ENCODE measurements at regions not wholly inside any gene's neighbourhood (a gene's known extent, or its start where the extent isn't known, plus 50 kb on each side); places are given as distances from the start of the nearest gene placed in this dataset.

DNA sequence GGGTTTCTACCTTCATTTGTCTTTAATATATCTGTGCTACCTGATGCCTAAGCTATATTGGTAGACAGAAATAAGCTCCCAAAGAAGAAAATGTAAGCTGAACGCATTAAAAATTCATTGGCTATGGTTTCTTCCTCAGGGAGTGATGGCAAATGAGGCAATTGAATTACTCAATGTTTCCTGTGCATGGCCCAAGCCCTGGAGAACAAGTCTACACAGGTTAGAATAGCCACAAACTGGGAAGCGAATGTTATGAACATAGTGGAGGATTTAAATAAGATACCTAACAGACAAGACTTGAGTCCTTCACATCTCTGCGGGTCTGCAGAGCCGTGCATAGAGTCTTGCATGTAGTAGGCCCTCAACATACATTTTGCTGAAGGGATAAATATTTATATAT lies 350.3 kb downstream of the RWDD3 start:
- no peak for DNase-seq (ENCODE audit: low read depth)
- TF ChIP-seq, protein P1, sequence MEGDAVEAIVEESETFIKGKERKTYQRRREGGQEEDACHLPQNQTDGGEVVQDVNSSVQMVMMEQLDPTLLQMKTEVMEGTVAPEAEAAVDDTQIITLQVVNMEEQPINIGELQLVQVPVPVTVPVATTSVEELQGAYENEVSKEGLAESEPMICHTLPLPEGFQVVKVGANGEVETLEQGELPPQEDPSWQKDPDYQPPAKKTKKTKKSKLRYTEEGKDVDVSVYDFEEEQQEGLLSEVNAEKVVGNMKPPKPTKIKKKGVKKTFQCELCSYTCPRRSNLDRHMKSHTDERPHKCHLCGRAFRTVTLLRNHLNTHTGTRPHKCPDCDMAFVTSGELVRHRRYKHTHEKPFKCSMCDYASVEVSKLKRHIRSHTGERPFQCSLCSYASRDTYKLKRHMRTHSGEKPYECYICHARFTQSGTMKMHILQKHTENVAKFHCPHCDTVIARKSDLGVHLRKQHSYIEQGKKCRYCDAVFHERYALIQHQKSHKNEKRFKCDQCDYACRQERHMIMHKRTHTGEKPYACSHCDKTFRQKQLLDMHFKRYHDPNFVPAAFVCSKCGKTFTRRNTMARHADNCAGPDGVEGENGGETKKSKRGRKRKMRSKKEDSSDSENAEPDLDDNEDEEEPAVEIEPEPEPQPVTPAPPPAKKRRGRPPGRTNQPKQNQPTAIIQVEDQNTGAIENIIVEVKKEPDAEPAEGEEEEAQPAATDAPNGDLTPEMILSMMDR (conservative IDR thresholded peaks at IDR 0.05; ENCODE audit: low read depth, low read length): no peak
- no peak overlapping the region for H3K4me3 ChIP-seq (ENCODE audit: low read length)

DNA sequence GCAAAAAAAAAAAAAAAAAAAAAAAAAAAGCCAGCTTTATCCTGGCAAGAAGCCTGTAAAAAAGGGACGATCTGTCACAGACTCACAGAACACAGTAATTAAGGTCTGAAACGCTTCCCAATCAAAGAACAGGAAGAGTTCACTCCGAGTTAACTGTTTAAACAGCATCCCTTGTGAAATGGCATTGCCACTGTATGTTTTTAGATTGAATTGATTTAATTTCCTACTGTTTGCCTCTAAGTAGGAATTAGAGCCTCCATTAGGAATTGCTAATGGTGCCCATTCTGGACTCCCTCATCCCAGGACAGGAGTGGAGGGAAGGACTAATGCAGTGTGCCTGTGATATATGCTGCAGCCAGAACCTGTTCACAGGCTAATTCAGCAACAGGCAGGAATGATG lies 370.8 kb downstream of the RWDD3 start:
- H3K4me3 ChIP-seq (ENCODE audit: low read length): no peak overlapping the region
- TF ChIP-seq, protein P1 (conservative IDR thresholded peaks at IDR 0.05; ENCODE audit: low read depth, low read length): no peak
- no peak for DNase-seq (ENCODE audit: low read depth)

DNA sequence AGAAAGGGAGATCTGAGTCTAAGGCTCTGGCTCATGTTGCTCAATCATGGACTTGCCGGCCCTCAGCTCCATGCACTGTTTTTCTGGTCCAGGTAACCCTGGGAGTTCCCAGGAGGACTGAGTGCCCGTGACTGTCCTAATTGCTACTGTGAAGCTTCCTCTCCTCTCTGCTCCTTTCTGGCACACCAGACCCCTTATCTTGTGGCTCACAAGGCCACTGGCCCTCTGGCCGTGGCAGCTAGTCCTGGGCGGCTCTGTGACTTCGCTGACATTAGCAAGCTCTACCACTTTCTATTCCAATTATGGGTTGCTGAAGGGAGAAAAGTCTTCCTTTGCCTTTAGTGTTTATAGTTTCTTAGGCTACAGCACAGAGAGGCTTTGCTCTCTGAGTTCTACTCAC lies 380.2 kb downstream of the RWDD3 start:
- no peak for DNase-seq (ENCODE audit: low read depth)
- TF ChIP-seq, protein P1 (conservative IDR thresholded peaks at IDR 0.05; ENCODE audit: low read depth, low read length): no peak
- no peak overlapping the region for H3K4me3 ChIP-seq (ENCODE audit: low read length)

DNA sequence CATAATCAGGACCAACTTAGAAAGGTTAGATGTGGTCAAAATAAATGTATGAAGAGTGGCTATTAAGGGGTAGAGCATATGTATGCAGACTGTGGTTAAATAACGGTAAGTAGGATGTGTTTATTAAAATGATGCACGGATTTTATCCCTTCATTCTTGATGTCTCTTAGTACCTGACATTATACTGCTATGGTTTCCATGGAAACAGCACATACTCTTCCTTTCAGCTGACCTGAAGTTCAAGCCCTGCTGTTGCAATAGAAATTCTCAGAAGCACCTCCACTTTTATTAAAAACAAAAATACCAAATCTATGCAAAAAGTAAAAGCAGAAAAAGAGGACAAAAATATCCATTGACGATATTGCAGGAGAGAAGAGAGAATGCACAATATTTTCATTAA lies 381.4 kb downstream of the RWDD3 start:
- no peak overlapping the region for H3K4me3 ChIP-seq (ENCODE audit: low read length)
- TF ChIP-seq, protein P1 (conservative IDR thresholded peaks at IDR 0.05; ENCODE audit: low read depth, low read length): no peak
- DNase-seq (ENCODE audit: low read depth): no peak

DNA sequence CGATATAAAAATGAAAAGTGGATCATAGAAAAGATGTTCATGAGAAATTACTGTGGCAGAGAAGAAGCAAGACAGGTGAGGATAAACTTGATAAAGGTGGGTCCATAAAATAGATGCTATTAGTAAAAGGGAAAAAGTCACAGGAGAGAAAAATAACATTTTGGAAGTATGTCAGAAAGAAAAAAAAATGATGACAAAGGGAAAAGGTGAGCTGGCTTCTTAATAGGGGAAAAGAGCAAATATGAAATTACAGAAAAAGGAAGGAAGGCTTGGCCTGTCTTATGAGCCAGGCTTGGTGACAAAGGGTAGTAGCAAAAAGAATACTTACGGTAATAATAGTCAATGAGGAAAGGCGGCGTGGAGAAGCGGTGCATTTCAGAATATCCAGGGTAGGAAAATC lies 386.1 kb downstream of the RWDD3 start:
- DNase-seq (ENCODE audit: low read depth): no peak
- TF ChIP-seq, protein P1 (conservative IDR thresholded peaks at IDR 0.05; ENCODE audit: low read depth, low read length): no peak
- no peak overlapping the region for H3K4me3 ChIP-seq (ENCODE audit: low read length)

DNA sequence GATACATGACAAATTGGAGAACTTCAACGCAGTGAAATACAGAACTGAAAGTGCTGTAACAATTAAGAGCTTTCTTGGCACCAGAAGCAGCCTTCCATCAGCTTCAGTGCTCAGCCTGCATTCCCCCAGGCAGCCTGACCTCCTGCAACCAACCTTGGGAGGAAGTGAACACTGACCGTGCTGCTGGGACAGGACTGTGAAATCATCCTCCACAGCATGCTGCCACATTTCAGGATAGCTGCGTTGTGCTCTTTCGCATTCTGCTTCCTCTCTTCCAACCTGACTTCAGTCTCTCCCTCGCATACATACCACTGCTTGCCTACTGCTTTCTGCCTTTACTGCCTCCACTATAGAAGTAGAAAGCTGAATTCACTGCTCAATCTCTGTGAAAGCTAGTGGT lies 388.6 kb downstream of the RWDD3 start:
- TF ChIP-seq, protein P1 (conservative IDR thresholded peaks at IDR 0.05; ENCODE audit: low read depth, low read length): no peak
- no peak for DNase-seq (ENCODE audit: low read depth)
- no peak overlapping the region for H3K4me3 ChIP-seq (ENCODE audit: low read length)

DNA sequence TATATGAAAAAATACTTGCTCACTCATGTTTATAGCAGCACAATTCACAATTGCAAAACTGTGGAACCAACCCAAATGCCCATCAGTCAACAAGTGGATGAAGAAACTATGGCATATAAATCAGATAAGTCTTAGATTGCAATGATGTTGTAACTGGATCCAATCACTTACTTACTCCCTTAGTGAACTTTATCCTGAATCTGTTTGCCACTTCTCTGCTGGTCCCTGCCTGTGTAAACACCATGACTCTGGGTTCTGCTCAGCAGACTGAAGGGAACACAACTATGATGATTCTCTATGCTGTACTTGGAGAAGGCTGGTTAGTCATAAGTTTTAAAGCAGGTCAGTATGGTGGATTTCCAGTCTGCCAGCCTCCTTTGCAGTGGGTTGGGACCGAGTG lies 391.2 kb downstream of the RWDD3 start:
- H3K4me3 ChIP-seq (ENCODE audit: low read length): no peak overlapping the region
- TF ChIP-seq, protein P1 (conservative IDR thresholded peaks at IDR 0.05; ENCODE audit: low read depth, low read length): no peak

More for the DNA sequence above, 391.2 kb downstream of the RWDD3 start:
- no peak for DNase-seq (ENCODE audit: low read depth)
